ENCODE measurements at regions not wholly inside any gene's neighbourhood (a gene's known extent, or its start where the extent isn't known, plus 50 kb on each side); places are given as distances from the start of the nearest gene placed in this dataset.
A peak's percentile ranks its signal among the peaks of the same experiment; 100 is the strongest.

DNA sequence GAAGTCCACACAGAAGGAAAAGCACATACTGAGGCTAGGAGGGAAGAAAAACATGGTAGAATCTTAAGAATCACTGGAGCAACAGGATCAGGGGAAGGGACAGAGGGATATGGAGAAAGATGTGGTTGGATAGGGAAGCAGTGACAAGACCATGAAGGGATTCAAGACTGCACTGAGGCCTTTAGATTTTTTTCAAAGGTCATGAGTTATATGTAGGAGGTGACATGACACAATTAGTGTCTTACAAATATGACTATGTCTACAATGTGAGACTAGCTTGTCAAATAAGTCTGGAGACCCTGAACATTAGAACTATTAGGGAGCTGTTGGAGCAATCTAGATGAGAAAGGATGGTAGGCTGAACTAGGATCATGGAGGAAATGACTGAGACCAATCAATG is 1130.3 kb upstream of the ZEB2 start:
- no peak for DNase-seq (ENCODE audit: low spot score)

DNA sequence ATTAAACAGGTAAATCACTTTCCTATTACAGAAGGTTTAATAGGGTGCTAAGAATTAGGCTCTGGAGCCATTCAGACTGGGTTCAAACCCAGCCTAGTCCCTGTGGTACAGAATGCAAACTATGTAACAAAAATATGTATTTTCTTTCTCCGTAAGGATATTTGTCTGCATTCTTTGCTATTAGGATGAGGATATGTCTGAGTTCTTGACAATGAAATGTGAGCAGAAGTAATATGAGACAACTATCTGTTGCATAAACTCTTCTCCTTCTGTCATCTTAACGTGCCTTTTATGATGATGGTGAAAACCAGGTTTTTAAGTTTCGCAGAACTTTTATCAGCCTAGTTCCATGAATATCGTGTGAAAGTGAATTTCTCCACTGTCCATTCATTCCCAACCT is 1129.1 kb upstream of the ZEB2 start:
- no peak for DNase-seq (ENCODE audit: low spot score)

DNA sequence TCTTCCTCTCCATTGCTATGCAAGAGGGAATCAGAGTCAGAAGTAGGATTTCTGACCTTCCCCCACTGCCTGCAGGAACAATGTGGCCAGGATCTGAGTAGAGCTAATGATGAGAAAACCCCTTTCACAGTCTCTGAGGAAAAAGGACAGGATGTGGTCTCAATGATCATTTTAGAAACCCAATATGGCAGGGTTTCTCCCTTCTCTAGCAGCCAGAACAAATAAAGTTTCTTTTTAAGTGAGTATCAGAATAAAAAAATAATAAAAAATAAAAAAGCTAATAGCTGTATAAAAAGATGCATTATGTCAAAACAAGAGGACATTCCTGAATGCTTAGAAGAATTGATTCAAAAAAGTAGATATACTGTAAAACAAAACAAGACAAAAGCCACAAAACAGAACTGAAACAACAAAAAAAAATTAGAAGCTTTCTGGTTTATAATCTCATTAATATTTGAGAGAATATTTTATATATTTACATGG is 1124.9 kb upstream of the ZEB2 start:
- peak; percentile 25 for DNase-seq (ENCODE audit: low spot score)

DNA sequence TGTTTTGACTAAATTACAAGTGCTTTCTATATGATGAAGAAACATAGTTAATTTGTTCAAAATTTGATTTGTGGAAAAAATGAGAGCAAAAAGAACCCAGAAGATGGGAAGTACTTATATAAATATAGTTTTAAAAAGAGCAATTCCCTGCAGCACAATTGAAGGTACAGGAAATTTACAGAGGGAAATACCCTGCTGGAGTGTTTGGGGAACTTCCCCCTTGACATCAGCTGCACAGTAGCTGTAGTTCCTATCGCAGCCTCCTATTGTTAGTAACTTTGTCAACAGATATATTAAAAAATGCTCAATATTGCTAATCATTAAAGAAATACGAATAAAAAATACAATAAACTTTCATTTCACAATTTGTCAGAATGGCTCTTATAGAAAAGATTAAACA is 1118.8 kb upstream of the ZEB2 start:
- DNase-seq (ENCODE audit: low spot score): no peak

DNA sequence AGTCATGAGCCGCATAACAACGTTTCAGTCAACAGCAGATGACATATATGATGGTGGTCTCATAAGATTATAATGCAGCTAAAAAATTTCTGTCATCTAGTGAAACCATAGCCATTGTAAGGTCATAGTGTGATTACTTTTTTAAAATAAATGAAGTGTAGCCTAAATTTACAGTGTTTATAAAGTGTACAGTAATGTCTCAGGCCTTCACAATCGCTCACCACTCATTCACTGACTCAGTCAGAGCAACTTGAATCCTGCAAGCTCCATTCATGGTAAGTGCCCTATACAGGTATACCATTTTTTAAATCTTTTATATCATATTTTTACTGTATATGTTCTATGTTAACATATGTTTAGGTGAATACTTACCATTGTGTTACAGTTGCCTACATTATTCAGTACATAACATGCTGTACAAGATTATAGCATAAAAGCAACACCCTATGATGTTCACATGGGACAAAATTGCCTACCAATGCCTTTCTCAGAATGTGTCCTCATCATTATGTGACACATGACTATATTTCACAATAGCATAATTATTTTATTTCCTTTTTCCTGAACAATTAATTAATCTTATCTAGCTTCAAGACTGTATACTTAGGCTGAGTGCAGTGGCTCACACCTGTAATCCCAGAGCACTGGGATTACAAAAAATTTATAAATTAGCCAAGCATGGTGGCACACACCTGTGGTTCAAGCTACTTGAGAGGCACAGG is 1115.9 kb upstream of the ZEB2 start:
- no peak for DNase-seq (ENCODE audit: low spot score)

DNA sequence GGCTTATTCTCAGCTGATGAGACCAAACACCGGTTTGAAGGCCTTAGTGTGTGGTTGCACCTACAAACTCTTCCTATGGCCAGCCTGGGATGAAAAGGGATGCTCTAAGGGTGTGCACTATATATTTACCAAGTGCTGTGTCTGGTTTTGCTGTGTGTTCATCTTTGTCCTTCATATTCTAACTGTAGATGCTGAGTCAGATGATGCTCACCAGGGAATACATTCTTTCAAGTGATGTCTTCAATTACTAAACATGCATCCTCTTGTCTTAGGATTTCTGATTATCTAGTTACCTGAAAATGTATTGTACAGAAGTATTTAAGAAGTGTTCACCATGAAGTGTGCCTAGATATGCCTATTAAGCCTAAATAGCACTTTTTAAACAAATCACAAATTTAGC is 1111.6 kb upstream of the ZEB2 start:
- DNase-seq (ENCODE audit: low spot score): no peak

DNA sequence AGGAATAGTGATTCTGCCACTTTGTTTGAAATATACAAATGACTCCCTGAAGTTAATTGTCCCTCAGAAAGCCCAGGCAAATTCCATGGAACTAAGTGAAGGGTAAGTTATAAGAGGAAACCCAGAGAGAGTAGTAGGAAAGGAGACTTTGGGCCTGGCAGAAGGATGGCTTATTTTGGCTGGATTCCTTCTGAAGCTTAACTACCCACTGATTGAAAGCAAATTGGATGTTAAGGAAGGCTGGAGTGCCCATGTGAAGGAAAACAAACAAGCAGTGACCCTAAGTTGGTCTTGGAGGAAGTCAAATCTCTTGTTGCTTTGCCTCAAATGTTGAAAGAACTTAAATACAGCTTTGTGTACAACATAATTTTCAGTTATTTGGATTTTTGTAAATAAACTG is 1106.4 kb upstream of the ZEB2 start:
- no peak for DNase-seq (ENCODE audit: low spot score)

DNA sequence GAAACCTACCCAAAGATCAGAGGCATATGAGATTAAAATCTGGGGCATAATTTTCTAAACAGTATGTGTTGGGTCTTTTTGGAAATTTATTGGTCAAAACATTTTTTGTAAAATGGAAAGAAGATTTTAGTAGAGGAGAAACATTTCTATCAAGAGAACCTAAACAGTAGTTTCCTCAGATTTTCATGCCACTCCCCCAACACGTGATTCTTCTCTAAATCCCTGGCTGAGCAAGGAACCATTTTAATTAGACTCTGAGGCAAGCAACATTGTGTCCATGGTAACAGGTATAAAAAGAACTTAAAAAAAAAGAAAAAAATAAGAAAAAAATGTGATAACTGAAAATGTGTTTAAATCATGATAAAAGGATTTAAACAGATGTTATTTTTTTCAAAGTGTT is 1105.2 kb upstream of the ZEB2 start:
- DNase-seq (ENCODE audit: low spot score): no peak

DNA sequence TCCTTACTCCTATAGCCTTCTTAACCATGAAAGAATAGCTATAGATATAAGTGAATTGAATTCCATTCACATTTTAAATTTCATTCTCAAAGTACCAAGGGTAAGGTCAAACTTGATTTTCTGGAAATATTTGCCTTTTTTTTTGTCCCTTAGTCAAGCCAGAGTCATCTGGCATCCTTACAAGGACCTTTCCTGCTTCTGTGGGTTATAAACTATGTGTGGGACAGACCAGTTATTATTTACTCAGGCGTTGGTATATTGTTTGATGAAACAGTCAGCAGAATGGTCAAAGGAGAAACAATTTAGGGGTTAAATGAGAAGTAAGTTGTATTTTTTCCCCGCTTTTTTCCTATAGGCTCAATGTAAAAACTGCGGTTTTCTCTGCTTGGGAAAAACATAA is 1103.2 kb upstream of the ZEB2 start:
- no peak for DNase-seq (ENCODE audit: low spot score)

DNA sequence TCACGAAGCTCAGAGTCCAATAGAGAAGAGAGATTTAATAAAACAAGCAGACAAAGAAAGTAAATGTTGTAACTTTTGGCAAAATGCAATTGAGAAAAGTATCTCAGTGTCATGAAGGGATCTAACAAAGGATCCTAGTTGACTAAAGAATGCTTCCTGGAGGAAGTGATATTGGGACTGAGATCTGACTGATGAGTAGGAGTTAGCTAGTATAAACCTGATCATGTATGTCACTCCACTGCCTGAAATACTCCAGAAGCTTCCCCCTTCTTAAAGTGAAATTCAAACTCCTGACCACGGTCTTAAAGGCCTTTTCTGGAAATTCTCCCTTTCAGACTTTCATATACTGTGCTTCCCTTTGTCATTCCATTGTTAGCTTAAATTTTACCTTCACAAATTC is 1102.4 kb upstream of the ZEB2 start:
- DNase-seq (ENCODE audit: low spot score): no peak

DNA sequence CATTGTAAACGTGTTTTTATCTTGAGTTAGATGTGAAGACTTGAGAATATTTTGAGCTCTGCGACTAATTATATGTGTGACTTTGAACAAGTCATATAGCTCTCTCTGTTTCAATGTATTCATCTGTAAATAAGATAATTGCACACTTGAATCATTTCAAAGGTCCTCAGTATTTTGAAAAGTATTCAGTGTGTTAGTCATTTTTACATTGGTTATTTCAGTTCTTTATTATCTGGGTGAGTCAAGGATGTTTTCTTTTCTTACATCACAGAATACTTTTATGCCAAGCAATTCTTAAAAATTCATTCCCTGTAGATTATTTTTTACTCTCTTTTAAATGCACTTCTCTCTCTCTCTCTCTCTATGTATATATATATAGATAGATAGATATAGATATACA is 1098.0 kb upstream of the ZEB2 start:
- DNase-seq (ENCODE audit: low spot score): no peak

DNA sequence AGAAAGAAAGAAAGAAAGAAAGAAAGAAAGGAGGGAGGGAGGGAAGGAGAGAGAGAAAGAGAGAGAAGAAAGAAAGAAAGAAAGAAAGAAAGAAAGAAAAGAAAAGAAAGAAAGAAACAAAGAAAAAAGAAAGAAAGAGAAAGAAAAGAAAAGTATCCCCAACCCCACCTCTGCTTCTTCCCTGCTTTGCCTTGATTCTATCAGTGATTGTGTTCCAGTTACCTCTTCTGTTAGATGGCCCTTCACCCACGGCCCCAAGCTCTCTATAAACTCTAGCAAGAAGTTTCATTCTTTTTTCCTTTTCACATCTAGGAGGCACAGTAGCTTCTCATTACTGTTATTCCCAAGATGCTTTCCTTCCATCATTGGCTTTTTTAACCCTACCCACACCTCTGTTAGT is 1097.5 kb upstream of the ZEB2 start:
- DNase-seq (ENCODE audit: low spot score): no peak

DNA sequence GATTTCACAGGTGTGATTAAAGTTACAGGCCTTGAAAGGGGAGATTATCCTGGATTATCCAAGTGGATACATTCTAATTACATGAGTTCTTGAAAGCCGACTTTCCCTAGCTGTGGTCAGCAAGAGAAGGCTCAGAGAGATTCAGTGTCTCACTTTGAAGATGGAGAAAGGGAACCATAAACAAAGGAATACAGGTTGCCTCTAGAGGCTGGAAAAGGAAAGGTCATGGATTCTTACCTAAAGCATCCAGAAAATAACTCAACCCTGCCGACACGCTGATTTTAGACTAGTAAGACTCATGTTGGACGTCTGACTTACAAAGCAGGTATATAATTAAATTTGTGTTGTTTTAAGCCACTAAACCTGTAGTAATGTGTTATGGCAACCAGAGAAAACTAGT is 1095.7 kb upstream of the ZEB2 start:
- no peak for DNase-seq (ENCODE audit: low spot score)

DNA sequence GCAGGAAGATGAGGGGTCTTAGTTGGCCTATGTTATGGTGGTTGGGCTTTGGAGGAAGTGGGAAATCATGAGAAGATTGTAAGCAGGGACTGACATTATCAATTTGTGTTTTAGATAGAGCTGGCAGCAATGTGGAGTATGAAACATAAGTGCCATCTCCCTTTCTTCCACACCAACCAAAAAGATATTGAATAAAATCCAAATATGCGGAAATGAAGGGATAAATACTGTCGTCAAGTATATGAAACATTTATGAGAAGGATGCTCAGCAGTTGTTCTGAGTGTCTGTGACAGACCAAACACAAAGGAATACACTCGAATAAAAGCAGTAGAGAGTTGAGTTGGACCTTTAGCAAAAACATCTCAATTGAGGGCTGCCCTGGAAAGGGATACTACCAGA is 1090.0 kb upstream of the ZEB2 start:
- no peak for DNase-seq (ENCODE audit: low spot score)

DNA sequence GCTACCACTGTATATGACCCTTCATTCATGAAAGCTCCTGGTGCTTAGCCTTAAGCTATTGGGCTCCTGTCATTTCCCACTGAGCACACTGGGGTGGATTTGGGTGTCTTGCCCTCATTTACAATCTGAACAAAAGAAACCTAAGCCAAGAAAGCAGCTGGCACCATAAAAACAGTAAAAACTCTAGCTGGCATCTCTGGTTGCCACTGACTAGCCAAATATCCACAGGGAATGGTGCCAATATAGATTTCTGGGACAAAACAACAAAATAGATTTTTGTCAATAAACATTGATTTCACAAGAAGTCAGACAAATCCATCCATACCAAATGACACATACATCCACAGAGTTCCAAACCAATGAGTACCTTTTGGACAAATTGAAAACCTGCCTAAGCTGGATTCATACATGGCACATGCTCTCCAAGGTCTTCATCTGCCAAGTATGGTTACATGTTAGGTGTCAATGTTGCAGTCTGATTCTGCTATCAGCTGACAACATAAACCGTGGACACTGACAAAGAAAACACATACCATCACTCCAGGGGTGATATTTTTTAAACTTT is 1081.5 kb upstream of the ZEB2 start:
- no peak for DNase-seq (ENCODE audit: low spot score)

DNA sequence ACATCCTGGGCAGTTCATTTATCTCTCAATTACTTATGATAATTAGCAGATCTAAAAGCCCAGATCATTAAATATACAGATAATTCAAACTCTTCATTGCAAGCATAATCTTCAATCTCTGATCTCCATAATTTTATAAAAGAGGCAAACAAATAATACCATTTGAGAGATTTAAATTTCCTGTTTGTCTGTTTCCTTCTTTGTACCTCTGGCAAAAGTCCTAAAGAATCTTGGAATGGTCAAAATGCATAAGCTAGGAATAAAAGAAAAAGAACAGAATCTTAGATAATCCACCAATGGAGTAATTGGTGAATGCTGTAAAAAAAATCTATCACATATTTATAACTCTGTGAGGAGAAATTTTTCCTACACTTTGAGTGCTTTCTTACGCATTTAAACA is 1080.9 kb upstream of the ZEB2 start:
- DNase-seq (ENCODE audit: low spot score): no peak

DNA sequence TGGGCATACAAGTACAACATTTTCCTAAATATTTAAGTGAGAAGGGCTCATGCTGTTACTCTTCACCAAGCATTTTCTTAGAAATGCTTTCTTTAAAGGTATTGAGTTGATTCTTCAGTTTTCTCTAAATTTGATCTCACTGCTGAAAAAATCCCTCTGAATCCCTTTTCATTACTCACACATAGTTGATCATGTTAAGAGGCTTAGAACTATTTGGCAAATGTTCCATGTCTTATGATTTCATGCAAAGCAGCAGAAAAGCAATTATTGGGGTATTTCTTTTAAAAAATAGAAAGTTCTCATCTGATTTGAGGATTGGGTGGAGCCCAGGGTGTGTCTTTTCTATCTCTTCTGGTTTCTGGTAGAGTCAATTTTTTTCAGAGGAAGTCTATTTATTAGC is 1079.8 kb upstream of the ZEB2 start:
- DNase-seq (ENCODE audit: low spot score): no peak

DNA sequence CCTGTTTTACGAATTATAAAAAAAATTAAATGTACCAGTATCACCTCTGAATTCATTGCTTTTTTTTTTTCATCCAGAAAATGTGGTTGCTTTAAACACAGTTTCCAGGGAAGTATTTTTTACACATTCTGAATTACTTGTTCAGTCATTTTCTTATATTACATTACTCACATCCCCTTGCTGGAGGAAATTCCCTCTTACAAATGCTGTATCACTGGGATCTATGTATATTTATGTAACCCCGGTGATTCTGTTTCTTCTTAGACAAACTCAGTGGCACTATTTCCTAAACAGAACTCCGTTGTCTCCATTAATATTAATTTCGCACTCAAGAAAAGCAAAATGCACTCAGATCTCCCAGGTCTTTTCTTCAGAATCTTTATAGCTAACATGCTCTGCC is 1078.5 kb upstream of the ZEB2 start:
- peak; percentile 40 for DNase-seq (ENCODE audit: low spot score)

DNA sequence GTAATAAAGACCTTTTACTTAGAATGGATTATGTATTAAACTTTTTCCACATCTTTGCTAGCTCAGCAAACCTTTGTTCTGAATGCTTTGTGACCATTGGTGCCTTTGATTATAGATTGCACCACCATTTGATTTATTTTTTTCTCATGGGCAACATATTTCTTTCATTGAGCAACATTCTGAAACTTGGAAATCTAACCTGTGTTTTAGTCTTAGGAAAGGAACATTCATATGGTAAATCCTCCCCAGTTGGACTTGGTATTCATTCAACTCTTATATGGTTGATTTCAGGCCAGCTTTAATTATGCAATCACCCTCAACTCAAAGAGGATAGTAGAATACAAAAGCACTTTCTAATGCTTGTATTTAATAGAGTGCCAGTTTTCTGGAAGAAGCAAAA is 1077.9 kb upstream of the ZEB2 start:
- DNase-seq (ENCODE audit: low spot score): no peak

DNA sequence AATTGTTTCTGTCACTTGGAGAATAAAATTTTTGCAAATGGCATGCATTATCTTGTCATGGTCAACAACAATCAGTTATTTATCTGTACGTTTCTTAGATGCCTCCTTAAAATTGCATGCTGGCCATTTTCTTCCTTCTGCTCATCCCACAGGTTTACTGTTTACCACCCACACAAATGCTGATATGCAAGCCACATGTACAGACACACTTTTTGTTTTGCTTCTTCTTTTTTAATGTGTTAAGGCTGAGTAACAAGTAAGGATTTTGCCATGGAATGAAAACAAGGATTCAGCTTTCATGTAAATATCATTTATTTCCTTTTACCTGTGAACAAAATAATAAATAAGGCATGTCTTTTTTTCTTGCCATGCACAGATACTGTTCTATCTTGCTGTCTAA is 1077.1 kb upstream of the ZEB2 start:
- no peak for DNase-seq (ENCODE audit: low spot score)

DNA sequence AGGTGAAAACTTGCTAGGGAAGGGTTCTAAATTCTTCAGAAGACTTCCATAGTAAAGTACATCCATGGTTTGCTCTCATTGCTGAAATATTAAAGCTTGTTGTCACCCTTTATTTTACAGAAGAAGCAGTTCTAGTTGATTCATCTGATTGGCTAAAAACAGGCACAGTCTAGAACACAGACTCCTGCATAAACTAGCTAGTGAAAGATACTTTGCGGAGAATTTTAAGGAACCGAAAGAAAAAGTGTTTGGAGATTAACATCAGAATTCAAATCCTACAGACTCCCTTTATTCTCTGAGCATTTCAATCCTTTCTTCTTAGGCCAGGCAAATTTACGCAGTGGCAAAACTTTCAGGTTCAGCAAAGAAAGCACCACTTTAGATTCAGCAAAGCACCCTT is 1076.5 kb upstream of the ZEB2 start:
- DNase-seq (ENCODE audit: low spot score): no peak

DNA sequence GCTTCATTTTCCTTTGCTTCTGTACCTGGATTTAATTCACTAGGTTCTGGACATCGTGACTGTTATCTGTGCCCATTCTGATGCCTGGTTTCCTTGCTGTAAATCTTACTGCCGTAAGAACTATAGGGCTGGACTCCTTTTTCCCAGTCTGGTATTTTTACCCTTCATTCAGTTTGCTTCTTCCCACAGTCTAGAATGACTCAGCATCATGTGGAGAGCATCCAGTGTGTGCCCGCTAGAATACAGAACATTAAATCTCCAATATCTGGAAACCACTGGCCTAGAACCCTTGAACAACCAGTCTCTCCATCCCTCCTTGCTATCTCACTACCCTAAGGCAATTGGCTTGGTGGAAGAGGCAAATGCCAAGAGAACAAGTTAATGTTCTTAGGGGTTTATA is 1075.4 kb upstream of the ZEB2 start:
- peak; percentile 34 for DNase-seq (ENCODE audit: low spot score)

DNA sequence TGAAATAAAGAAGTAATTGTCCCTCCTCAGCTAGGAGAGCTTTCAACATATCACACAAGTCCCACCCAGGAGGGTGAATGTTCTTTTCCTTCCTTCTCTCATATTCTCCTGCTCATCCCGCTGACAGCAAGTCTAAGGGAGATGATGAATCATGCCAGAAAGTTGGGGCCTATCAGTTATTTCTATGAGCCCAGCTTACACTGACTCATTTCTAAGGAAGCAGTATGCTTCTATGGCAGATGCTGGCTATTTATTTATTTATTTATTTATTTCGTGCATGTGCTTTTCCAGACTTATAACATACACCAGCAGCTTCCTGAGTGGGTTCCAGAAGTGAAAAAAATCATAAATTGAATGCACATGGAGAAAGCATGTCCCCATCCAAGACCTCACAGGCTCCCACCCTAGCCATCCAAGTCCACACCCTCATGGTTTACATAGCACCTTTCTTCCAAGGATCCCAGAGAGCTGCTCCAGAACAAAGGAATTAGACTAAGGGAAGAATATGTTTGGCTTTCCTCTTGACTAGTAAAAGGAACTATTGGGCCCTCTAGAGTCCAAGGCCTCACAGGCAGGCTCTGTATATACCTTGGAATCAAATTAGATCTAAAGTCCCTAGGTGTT is 1074.2 kb upstream of the ZEB2 start:
- DNase-seq (ENCODE audit: low spot score): peak; percentile 79

DNA sequence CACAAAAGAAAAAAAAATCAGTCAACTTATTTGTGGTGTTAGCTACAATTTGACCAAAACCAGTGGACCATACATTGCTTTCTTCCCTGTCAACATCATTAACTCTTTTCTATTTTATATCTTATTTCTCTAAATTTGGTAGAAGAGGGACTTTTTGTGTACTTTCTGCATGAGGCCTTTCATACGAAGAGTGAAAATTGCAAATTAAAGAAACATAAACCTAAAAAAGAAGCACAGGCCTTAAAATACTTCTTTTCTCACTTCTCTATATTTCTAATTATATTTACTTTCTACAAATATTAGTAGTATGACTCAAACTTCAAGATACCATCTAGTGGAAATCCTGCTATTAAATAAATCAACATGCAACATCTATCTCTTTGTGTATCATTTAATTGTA is 1073.4 kb upstream of the ZEB2 start:
- DNase-seq (ENCODE audit: low spot score): no peak

Data from kidney tubule cell (primary cell).